ENCODE measurements at regions not wholly inside any gene's neighbourhood (a gene's known extent, or its start where the extent isn't known, plus 50 kb on each side); places are given as distances from the start of the nearest gene placed in this dataset.

DNA sequence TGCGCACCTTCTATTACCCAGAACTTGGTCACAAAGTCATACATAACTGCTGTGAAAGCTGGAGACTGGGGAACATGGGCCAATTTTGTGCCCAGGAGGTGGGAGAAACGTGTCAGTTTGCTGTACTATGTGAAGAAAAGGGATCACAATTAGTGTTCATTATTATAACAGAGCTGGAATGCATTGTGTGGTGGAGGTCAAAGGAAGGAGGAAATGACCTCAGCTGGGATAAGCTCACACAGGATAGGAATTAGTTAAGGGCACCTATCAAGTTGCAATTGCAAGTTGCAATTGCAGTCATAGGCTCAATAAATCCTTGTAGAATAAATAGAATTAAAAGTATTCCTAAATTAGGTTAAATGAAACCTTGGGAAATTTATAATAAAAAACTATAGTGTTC is 103.9 kb upstream of the OBI1 start (continued):
- TF ChIP-seq, protein P1, sequence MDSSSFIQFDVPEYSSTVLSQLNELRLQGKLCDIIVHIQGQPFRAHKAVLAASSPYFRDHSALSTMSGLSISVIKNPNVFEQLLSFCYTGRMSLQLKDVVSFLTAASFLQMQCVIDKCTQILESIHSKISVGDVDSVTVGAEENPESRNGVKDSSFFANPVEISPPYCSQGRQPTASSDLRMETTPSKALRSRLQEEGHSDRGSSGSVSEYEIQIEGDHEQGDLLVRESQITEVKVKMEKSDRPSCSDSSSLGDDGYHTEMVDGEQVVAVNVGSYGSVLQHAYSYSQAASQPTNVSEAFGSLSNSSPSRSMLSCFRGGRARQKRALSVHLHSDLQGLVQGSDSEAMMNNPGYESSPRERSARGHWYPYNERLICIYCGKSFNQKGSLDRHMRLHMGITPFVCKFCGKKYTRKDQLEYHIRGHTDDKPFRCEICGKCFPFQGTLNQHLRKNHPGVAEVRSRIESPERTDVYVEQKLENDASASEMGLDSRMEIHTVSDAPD (CRISPR knock-in tag; IDR thresholded peaks at IDR 0.05) = no peak
- TF ChIP-seq, protein P2, sequence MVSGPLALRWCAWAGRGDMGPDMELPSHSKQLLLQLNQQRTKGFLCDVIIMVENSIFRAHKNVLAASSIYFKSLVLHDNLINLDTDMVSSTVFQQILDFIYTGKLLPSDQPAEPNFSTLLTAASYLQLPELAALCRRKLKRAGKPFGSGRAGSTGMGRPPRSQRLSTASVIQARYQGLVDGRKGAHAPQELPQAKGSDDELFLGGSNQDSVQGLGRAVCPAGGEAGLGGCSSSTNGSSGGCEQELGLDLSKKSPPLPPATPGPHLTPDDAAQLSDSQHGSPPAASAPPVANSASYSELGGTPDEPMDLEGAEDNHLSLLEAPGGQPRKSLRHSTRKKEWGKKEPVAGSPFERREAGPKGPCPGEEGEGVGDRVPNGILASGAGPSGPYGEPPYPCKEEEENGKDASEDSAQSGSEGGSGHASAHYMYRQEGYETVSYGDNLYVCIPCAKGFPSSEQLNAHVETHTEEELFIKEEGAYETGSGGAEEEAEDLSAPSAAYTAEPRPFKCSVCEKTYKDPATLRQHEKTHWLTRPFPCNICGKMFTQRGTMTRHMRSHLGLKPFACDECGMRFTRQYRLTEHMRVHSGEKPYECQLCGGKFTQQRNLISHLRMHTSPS (CRISPR knock-in tag; IDR thresholded peaks at IDR 0.05; ENCODE audit: low read depth) = no peak
- TF ChIP-seq, protein P3, sequence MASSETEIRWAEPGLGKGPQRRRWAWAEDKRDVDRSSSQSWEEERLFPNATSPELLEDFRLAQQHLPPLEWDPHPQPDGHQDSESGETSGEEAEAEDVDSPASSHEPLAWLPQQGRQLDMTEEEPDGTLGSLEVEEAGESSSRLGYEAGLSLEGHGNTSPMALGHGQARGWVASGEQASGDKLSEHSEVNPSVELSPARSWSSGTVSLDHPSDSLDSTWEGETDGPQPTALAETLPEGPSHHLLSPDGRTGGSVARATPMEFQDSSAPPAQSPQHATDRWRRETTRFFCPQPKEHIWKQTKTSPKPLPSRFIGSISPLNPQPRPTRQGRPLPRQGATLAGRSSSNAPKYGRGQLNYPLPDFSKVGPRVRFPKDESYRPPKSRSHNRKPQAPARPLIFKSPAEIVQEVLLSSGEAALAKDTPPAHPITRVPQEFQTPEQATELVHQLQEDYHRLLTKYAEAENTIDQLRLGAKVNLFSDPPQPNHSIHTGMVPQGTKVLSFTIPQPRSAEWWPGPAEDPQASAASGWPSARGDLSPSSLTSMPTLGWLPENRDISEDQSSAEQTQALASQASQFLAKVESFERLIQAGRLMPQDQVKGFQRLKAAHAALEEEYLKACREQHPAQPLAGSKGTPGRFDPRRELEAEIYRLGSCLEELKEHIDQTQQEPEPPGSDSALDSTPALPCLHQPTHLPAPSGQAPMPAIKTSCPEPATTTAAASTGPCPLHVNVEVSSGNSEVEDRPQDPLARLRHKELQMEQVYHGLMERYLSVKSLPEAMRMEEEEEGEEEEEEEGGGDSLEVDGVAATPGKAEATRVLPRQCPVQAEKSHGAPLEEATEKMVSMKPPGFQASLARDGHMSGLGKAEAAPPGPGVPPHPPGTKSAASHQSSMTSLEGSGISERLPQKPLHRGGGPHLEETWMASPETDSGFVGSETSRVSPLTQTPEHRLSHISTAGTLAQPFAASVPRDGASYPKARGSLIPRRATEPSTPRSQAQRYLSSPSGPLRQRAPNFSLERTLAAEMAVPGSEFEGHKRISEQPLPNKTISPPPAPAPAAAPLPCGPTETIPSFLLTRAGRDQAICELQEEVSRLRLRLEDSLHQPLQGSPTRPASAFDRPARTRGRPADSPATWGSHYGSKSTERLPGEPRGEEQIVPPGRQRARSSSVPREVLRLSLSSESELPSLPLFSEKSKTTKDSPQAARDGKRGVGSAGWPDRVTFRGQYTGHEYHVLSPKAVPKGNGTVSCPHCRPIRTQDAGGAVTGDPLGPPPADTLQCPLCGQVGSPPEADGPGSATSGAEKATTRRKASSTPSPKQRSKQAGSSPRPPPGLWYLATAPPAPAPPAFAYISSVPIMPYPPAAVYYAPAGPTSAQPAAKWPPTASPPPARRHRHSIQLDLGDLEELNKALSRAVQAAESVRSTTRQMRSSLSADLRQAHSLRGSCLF (CRISPR knock-in tag; IDR thresholded peaks at IDR 0.05; ENCODE audit: borderline replicate concordance) = no peak
- TF ChIP-seq, protein P4, sequence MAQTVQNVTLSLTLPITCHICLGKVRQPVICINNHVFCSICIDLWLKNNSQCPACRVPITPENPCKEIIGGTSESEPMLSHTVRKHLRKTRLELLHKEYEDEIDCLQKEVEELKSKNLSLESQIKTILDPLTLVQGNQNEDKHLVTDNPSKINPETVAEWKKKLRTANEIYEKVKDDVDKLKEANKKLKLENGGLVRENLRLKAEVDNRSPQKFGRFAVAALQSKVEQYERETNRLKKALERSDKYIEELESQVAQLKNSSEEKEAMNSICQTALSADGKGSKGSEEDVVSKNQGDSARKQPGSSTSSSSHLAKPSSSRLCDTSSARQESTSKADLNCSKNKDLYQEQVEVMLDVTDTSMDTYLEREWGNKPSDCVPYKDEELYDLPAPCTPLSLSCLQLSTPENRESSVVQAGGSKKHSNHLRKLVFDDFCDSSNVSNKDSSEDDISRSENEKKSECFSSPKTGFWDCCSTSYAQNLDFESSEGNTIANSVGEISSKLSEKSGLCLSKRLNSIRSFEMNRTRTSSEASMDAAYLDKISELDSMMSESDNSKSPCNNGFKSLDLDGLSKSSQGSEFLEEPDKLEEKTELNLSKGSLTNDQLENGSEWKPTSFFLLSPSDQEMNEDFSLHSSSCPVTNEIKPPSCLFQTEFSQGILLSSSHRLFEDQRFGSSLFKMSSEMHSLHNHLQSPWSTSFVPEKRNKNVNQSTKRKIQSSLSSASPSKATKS (CRISPR knock-in tag; IDR thresholded peaks at IDR 0.05) = no peak
- no peak for TF ChIP-seq ZNF709 (CRISPR knock-in tag; IDR thresholded peaks at IDR 0.05)
- TF ChIP-seq ZNF335 (CRISPR knock-in tag; IDR thresholded peaks at IDR 0.05) = no peak
- no peak for TF ChIP-seq POLR2G (IDR thresholded peaks at IDR 0.05; ENCODE audit: low read depth, low read length)
- TF ChIP-seq, protein P5, sequence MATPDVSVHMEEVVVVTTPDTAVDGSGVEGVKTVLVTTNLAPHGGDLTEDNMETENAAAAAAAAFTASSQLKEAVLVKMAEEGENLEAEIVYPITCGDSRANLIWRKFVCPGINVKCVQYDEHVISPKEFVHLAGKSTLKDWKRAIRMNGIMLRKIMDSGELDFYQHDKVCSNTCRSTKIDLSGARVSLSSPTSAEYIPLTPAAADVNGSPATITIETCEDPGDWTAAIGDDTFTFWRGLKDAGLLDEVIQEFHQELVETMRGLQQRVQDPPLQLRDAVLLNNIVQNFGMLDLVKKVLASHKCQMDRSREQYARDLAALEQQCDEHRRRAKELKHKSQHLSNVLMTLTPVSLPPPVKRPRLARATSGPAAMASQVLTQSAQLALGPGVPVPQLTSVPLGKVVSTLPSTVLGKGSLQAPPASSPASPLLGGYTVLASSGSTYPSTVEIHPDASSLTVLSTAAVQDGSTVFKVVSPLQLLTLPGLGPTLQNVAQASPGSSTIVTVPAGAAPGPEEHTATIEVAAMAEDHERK (CRISPR knock-in tag; IDR thresholded peaks at IDR 0.05; ENCODE audit: low read depth) = no peak
- TF ChIP-seq, protein P6, sequence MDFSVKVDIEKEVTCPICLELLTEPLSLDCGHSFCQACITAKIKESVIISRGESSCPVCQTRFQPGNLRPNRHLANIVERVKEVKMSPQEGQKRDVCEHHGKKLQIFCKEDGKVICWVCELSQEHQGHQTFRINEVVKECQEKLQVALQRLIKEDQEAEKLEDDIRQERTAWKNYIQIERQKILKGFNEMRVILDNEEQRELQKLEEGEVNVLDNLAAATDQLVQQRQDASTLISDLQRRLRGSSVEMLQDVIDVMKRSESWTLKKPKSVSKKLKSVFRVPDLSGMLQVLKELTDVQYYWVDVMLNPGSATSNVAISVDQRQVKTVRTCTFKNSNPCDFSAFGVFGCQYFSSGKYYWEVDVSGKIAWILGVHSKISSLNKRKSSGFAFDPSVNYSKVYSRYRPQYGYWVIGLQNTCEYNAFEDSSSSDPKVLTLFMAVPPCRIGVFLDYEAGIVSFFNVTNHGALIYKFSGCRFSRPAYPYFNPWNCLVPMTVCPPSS (IDR thresholded peaks at IDR 0.05) = no peak
- no peak for TF ChIP-seq FOXM1 (CRISPR knock-in tag; IDR thresholded peaks at IDR 0.05)
- TF ChIP-seq ZNF660 (CRISPR knock-in tag; IDR thresholded peaks at IDR 0.05; ENCODE audit: borderline replicate concordance, low read depth) = no peak
